Liver (tissue), 8 donors: ENCODE measurements at regions not wholly inside any gene's neighbourhood (a gene's known extent, or its start where the extent isn't known, plus 50 kb on each side); places are given as distances from the start of the nearest gene placed in this dataset.

Source experiments
- DNase-seq: peaks from one replicate; pipeline ENCODE4 v3.0.0-alpha.2; 2017; ENCODE audit warnings: low spot score
- H3K27ac ChIP-seq, 2 donors: one replicate each; pipeline ENCODE4 v1.7.0; 2013; ENCODE audit warnings: inconsistent platforms in 2 of 2, low read length in 2 of 2, control low read depth in 1 of 2, low read depth in 1 of 2, mild to moderate bottlenecking in 1 of 2
- H3K27me3 ChIP-seq, 4 donors: one replicate each; pipeline versions ENCODE4 v1.6.1 to v1.7.0; 2013; ENCODE audit warnings: low read length in 3 of 4, inconsistent platforms in 1 of 4, mild to moderate bottlenecking in 1 of 4, moderate library complexity in 1 of 4; ENCODE audit not compliant: control insufficient read depth in 4 of 4, insufficient read depth in 4 of 4
- H3K36me3 ChIP-seq, 4 donors: one replicate each; pipeline versions ENCODE4 v1.6.1 to v1.7.0; 2013; ENCODE audit warnings: low read length in 3 of 4, mild to moderate bottlenecking in 3 of 4, low read depth in 1 of 4, moderate library complexity in 1 of 4; ENCODE audit not compliant: control insufficient read depth in 4 of 4, insufficient read depth in 3 of 4
- H3K4me1 ChIP-seq, 4 donors: one replicate each; pipeline versions ENCODE4 v1.6.1 to v1.7.0; 2013; ENCODE audit warnings: low read length in 3 of 4, mild to moderate bottlenecking in 3 of 4, moderate library complexity in 1 of 4; ENCODE audit not compliant: control insufficient read depth in 4 of 4, insufficient read depth in 4 of 4
- H3K4me3 ChIP-seq, 3 donors: one replicate each; pipeline versions ENCODE4 v1.6.1 to v1.7.0; 2013; ENCODE audit warnings: low read length in 3 of 3, control low read depth in 1 of 3, low read depth in 1 of 3, mild to moderate bottlenecking in 1 of 3
- H3K9ac ChIP-seq, 2 donors: one replicate each; pipeline ENCODE4 v1.7.0; 2013; ENCODE audit warnings: low read length in 2 of 2, mild to moderate bottlenecking in 2 of 2, moderate library complexity in 2 of 2, control low read depth in 1 of 2, low read depth in 1 of 2
- H3K9me3 ChIP-seq, 4 donors: one replicate each; pipeline versions ENCODE4 v1.6.1 to v1.7.0; 2013; ENCODE audit warnings: low read length in 3 of 4; ENCODE audit not compliant: control insufficient read depth in 4 of 4
- FOXA1 ChIP-seq: IDR thresholded peaks from 2 replicates; pipeline ENCODE4 v1.6.1; 2016; ENCODE audit warnings: antibody characterized with exemption
- FOXA2 ChIP-seq: IDR thresholded peaks from 2 replicates; pipeline ENCODE4 v1.6.1; 2016; ENCODE audit warnings: antibody characterized with exemption
- GABPA ChIP-seq, 2 donors: IDR thresholded peaks in 1 of 2; conservative IDR thresholded peaks in 1 of 2; 2 replicates each; pipeline ENCODE4 v1.6.1; 2016; ENCODE audit warnings: antibody characterized with exemption in 2 of 2, mild to moderate bottlenecking in 1 of 2, moderate library complexity in 1 of 2
- HNF4A ChIP-seq, 2 donors: conservative IDR thresholded peaks; 2 replicates each; pipeline ENCODE4 v1.6.1; 2016; ENCODE audit warnings: antibody characterized with exemption in 2 of 2, mild to moderate bottlenecking in 2 of 2
- HNF4G ChIP-seq: IDR thresholded peaks from 2 replicates; pipeline ENCODE4 v1.6.1; 2016; ENCODE audit warnings: antibody characterized with exemption
- JUND ChIP-seq, 2 donors: IDR thresholded peaks; 2 replicates each; pipeline ENCODE4 v1.6.1; 2016; ENCODE audit warnings: antibody characterized with exemption in 2 of 2
- NR2F2 ChIP-seq: IDR thresholded peaks from 2 replicates; pipeline ENCODE4 v1.6.1; 2016; ENCODE audit warnings: antibody characterized with exemption
- RAD21 ChIP-seq, 2 donors: IDR thresholded peaks; 2 replicates each; pipeline ENCODE4 v1.6.1; 2016; ENCODE audit warnings: antibody characterized with exemption in 2 of 2, mild to moderate bottlenecking in 2 of 2
- RXRA ChIP-seq, 2 donors: IDR thresholded peaks; 2 replicates each; pipeline ENCODE4 v1.6.1; 2017 to 2018; ENCODE audit warnings: antibody characterized with exemption in 2 of 2, mild to moderate bottlenecking in 1 of 2
- TAF1 ChIP-seq: conservative IDR thresholded peaks from 2 replicates; pipeline ENCODE4 v1.6.1; 2016; ENCODE audit warnings: antibody characterized with exemption, mild to moderate bottlenecking
- YY1 ChIP-seq: IDR thresholded peaks from 2 replicates; pipeline ENCODE4 v1.6.1; 2016; ENCODE audit warnings: antibody characterized with exemption, mild to moderate bottlenecking
- WGBS: extraction: QIAGEN DNeasy Blood & Tissue Kit; methylation state at CpG from one replicate; pipeline ENCODE4 v1.1.7; 2013; 5-methylcytosine and 5-hydroxymethylcytosine counted together
- TF ChIP-seq, protein P1 (sequence below): IDR thresholded peaks from 2 replicates; pipeline ENCODE4 v1.6.1; 2016; ENCODE audit warnings: antibody characterized with exemption
- TF ChIP-seq, protein P2 (sequence below): fragments of 150-350 bp; IDR thresholded peaks from 2 replicates; pipeline ENCODE4 v1.5.1; 2017; ENCODE audit warnings: improper control_type of control experiment, low read depth, low read length; ENCODE audit not compliant: missing input control
- TF ChIP-seq, protein P3 (sequence below): IDR thresholded peaks from 2 replicates; pipeline ENCODE4 v1.6.1; 2016; ENCODE audit warnings: antibody characterized with exemption, mild to moderate bottlenecking
- TF ChIP-seq, protein P4 (sequence below): IDR thresholded peaks from 2 replicates; pipeline ENCODE4 v1.6.1; 2016; ENCODE audit warnings: antibody characterized with exemption
- TF ChIP-seq, protein P5 (sequence below): IDR thresholded peaks from 2 replicates; pipeline ENCODE4 v1.6.1; 2016; ENCODE audit warnings: antibody characterized with exemption
- donor health status: healthy.
- donor health status: healthy.
- donor health status: healthy.
- donor health status: healthy.
- donor health status: healthy.

DNA sequence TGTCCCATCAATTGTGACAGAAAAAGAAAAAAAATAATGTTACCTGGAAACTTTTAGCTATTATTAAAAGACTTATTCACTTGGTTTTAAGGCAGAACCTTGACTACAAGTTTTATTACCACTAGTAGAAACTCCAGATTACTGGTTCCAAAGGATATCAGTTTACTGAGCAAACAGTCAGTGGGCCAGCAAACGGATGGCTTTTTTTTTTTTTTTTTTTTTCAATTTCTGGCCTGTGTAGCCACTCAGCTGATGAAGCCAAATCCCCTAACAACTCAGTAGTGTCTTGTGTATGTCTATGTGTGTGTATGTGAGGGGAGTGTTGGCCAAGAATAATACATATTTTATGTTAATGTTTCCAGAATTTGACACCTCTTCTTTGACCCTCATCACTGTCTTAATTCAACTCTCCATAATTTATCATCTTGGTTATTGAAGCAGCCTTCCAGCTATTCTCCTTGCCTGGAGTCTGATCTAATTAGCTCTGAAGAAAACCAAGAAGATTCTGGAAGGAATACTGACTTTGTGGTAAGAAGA is 724.9 kb downstream of the NSUN3 start:
- Histone ChIP-seq H3K4me3 (no peak overlapping the region), H3K9me3 (no peaks in the 10 kb centered on the region), H3K36me3 (no peaks in the 10 kb centered on the region), H3K27ac (no peak overlapping the region), H3K9ac (no peak overlapping the region), H3K4me1 (no peaks in the 10 kb centered on the region), H3K27me3 (no peaks in the 10 kb centered on the region)
- no peak for DNase-seq
- TF ChIP-seq, protein P1, sequence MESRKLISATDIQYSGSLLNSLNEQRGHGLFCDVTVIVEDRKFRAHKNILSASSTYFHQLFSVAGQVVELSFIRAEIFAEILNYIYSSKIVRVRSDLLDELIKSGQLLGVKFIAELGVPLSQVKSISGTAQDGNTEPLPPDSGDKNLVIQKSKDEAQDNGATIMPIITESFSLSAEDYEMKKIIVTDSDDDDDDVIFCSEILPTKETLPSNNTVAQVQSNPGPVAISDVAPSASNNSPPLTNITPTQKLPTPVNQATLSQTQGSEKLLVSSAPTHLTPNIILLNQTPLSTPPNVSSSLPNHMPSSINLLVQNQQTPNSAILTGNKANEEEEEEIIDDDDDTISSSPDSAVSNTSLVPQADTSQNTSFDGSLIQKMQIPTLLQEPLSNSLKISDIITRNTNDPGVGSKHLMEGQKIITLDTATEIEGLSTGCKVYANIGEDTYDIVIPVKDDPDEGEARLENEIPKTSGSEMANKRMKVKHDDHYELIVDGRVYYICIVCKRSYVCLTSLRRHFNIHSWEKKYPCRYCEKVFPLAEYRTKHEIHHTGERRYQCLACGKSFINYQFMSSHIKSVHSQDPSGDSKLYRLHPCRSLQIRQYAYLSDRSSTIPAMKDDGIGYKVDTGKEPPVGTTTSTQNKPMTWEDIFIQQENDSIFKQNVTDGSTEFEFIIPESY: no peak
- TF ChIP-seq NR2F2 (no peak), JUND (IDR thresholded peaks at IDR 0.05) (no peak), FOXA2 (no peak), GABPA (IDR thresholded peaks at IDR 0.05 in 1 of 2, conservative IDR thresholded peaks at IDR 0.05 in 1 of 2) (no peak), YY1 (no peak), TAF1 (no peak), HNF4G (no peak), FOXA1 (no peak), RXRA (IDR thresholded peaks at IDR 0.05) (no peak), HNF4A (conservative IDR thresholded peaks at IDR 0.05) (no peak)
- TF ChIP-seq, protein P2, sequence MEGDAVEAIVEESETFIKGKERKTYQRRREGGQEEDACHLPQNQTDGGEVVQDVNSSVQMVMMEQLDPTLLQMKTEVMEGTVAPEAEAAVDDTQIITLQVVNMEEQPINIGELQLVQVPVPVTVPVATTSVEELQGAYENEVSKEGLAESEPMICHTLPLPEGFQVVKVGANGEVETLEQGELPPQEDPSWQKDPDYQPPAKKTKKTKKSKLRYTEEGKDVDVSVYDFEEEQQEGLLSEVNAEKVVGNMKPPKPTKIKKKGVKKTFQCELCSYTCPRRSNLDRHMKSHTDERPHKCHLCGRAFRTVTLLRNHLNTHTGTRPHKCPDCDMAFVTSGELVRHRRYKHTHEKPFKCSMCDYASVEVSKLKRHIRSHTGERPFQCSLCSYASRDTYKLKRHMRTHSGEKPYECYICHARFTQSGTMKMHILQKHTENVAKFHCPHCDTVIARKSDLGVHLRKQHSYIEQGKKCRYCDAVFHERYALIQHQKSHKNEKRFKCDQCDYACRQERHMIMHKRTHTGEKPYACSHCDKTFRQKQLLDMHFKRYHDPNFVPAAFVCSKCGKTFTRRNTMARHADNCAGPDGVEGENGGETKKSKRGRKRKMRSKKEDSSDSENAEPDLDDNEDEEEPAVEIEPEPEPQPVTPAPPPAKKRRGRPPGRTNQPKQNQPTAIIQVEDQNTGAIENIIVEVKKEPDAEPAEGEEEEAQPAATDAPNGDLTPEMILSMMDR: no peak
- TF ChIP-seq, protein P3, sequence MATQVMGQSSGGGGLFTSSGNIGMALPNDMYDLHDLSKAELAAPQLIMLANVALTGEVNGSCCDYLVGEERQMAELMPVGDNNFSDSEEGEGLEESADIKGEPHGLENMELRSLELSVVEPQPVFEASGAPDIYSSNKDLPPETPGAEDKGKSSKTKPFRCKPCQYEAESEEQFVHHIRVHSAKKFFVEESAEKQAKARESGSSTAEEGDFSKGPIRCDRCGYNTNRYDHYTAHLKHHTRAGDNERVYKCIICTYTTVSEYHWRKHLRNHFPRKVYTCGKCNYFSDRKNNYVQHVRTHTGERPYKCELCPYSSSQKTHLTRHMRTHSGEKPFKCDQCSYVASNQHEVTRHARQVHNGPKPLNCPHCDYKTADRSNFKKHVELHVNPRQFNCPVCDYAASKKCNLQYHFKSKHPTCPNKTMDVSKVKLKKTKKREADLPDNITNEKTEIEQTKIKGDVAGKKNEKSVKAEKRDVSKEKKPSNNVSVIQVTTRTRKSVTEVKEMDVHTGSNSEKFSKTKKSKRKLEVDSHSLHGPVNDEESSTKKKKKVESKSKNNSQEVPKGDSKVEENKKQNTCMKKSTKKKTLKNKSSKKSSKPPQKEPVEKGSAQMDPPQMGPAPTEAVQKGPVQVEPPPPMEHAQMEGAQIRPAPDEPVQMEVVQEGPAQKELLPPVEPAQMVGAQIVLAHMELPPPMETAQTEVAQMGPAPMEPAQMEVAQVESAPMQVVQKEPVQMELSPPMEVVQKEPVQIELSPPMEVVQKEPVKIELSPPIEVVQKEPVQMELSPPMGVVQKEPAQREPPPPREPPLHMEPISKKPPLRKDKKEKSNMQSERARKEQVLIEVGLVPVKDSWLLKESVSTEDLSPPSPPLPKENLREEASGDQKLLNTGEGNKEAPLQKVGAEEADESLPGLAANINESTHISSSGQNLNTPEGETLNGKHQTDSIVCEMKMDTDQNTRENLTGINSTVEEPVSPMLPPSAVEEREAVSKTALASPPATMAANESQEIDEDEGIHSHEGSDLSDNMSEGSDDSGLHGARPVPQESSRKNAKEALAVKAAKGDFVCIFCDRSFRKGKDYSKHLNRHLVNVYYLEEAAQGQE: no peak
- TF ChIP-seq, protein P4, sequence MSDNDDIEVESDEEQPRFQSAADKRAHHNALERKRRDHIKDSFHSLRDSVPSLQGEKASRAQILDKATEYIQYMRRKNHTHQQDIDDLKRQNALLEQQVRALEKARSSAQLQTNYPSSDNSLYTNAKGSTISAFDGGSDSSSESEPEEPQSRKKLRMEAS: no peak
- TF ChIP-seq, protein P5, sequence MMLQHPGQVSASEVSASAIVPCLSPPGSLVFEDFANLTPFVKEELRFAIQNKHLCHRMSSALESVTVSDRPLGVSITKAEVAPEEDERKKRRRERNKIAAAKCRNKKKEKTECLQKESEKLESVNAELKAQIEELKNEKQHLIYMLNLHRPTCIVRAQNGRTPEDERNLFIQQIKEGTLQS: no peak
- 12% methylated on average over 1 of the region's 1 CpG for WGBS

DNA sequence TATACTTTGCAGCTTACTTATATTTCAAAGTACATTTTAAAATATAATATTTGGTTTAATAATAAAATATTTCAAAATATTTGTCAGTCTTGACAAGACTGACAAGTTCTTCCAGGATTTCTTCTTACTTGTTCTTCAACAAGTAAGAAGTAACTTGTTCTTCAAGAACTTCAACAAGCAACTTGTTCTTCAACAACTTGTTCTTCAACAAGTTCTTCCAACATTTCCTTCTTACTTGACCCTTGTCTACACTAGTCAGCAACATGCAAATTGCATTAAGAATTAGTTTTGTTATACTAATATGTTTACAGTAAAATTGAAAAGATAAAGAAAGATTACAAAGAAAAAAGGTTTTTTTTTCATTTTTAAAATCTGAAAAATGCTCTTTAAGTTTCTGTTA is 731.7 kb downstream of the NSUN3 start:
- no peak for TF ChIP-seq YY1
- TF ChIP-seq, protein P5: no peak
- TF ChIP-seq RXRA (IDR thresholded peaks at IDR 0.05): no peak
- TF ChIP-seq, protein P3: no peak
- no peak for TF ChIP-seq RAD21 (IDR thresholded peaks at IDR 0.05)
- TF ChIP-seq FOXA2: no peak
- TF ChIP-seq HNF4G: no peak
- TF ChIP-seq, protein P2: no peak
- no peaks in the 10 kb centered on the region for H3K36me3 ChIP-seq
- H3K27ac ChIP-seq: no peak overlapping the region
- no peaks in the 10 kb centered on the region for H3K9me3 ChIP-seq
- no peak for DNase-seq
- H3K4me1 ChIP-seq: no peaks in the 10 kb centered on the region
- no peak overlapping the region for H3K9ac ChIP-seq
- H3K4me3 ChIP-seq: no peak overlapping the region
- no peaks in the 10 kb centered on the region for H3K27me3 ChIP-seq
